MM.1S (cell line): ENCODE measurements at regions not wholly inside any gene's neighbourhood (a gene's known extent, or its start where the extent isn't known, plus 50 kb on each side); places are given as distances from the start of the nearest gene placed in this dataset.

Experiments used
- EZH2 ChIP-seq: fragments of 300-600 bp; sonication (generic); optimal IDR thresholded peaks from 2 replicates; pipeline ENCODE3; 2017; ENCODE audit warnings: low read depth, mild to moderate bottlenecking, antibody characterized with exemption, low read length, mixed read lengths
- TF ChIP-seq, protein P1 (sequence below): fragments of 300-600 bp; sonication (generic); IDR thresholded peaks from 2 replicates; pipeline ENCODE4 v1.5.1; 2016; ENCODE audit warnings: antibody characterized with exemption, low read length, mixed read lengths

DNA sequence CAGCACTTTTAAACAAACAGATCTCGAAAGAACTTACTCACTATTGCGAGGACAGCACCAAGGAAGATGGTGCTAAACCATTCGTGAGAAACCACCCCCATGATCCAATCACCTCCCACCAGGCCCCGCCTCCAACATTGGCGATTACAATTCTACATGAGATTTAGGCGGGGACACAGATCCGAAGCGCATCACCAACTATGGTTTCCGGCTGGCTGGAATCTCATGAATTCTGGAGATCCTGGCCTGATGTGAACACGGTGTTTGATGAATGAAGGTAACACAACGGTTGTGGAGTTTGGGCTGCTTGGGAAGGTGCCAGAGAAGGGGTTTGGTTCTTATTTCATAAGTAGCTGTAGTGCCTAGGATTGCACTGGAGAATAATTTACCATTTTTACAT is 216.7 kb downstream of the EMX2 start:
- TF ChIP-seq, protein P1, sequence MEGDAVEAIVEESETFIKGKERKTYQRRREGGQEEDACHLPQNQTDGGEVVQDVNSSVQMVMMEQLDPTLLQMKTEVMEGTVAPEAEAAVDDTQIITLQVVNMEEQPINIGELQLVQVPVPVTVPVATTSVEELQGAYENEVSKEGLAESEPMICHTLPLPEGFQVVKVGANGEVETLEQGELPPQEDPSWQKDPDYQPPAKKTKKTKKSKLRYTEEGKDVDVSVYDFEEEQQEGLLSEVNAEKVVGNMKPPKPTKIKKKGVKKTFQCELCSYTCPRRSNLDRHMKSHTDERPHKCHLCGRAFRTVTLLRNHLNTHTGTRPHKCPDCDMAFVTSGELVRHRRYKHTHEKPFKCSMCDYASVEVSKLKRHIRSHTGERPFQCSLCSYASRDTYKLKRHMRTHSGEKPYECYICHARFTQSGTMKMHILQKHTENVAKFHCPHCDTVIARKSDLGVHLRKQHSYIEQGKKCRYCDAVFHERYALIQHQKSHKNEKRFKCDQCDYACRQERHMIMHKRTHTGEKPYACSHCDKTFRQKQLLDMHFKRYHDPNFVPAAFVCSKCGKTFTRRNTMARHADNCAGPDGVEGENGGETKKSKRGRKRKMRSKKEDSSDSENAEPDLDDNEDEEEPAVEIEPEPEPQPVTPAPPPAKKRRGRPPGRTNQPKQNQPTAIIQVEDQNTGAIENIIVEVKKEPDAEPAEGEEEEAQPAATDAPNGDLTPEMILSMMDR: no peak
- no peak for TF ChIP-seq EZH2
